ENCODE measurements at regions not wholly inside any gene's neighbourhood (a gene's known extent, or its start where the extent isn't known, plus 50 kb on each side); places are given as distances from the start of the nearest gene placed in this dataset.
A peak's percentile ranks its signal among the peaks of the same experiment; 100 is the strongest.

DNA sequence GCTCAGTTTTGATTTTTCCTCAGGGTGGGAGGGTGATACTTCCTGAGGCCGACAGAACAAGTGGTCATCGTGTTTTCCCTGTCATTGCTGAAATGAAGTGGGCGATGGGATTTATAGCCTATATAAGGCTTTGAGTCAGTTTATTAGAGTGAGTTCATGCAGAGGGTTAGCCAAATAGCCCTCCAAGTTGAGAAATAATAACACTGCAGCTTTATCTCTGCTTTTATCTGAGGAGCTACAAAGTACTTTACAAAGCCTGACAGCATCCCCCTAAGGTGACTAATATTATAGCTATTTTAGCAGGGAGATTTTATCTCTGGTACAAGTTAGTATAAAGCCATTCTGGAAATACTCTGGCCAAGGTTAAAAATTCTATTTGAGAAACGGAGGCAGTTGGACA lies 389.6 kb downstream of the MFSD1 start:
- Histone ChIP-seq H3K9ac (ENCODE audit: insufficient read depth, low read length) (no peak overlapping the region), H4K20me1 (ENCODE audit: control insufficient read depth, extremely low read depth, insufficient read depth, low read length) (no peaks in the 10 kb centered on the region), H3K27me3 (ENCODE audit: control insufficient read depth, insufficient read depth, low read length) (no peaks in the 10 kb centered on the region), H3K4me2 (ENCODE audit: extremely low read depth, insufficient read depth, low read length) (no peak overlapping the region), H3K27ac (ENCODE audit: insufficient read depth, low read length) (no peak overlapping the region), H3K4me1 (ENCODE audit: control insufficient read depth, extremely low read depth, insufficient read depth, low read length) (peaks cover 10% of the 10 kb centered on the region), H3K4me3 (replicated peaks in 1 of 4; ENCODE audit: control extremely low read depth in 1 of 4, insufficient read depth in 1 of 4, low read depth in 3 of 4, low read length in 4 of 4) (no peak overlapping the region), H2AFZ (ENCODE audit: low read length) (no peak overlapping the region), H3K9me3 (ENCODE audit: control insufficient read depth, insufficient read depth, low read depth, low read length) (no peaks in the 10 kb centered on the region), H3K79me2 (ENCODE audit: control insufficient read depth, insufficient read depth, low read length) (no peaks in the 10 kb centered on the region), H3K36me3 (ENCODE audit: control insufficient read depth, insufficient read depth, low read length) (no peaks in the 10 kb centered on the region)
- peak in 1 of 2 donors; percentile 96 for DNase-seq (ENCODE audit: low read depth in 2 of 2)
- TF ChIP-seq, protein P1, sequence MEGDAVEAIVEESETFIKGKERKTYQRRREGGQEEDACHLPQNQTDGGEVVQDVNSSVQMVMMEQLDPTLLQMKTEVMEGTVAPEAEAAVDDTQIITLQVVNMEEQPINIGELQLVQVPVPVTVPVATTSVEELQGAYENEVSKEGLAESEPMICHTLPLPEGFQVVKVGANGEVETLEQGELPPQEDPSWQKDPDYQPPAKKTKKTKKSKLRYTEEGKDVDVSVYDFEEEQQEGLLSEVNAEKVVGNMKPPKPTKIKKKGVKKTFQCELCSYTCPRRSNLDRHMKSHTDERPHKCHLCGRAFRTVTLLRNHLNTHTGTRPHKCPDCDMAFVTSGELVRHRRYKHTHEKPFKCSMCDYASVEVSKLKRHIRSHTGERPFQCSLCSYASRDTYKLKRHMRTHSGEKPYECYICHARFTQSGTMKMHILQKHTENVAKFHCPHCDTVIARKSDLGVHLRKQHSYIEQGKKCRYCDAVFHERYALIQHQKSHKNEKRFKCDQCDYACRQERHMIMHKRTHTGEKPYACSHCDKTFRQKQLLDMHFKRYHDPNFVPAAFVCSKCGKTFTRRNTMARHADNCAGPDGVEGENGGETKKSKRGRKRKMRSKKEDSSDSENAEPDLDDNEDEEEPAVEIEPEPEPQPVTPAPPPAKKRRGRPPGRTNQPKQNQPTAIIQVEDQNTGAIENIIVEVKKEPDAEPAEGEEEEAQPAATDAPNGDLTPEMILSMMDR (conservative IDR thresholded peaks at IDR 0.05 in 1 of 2, IDR thresholded peaks at IDR 0.05 in 1 of 2; ENCODE audit: low read depth in 1 of 2, low read length in 2 of 2) = no peak
- no peak for TF ChIP-seq EZH2 (IDR thresholded peaks at IDR 0.05; ENCODE audit: low read length, missing control alignments)

GRCh38 chr3:159196359-159196758 lies 394.5 kb downstream of the MFSD1 start:
- peak in 1 of 2 donors; percentile 33 for DNase-seq (ENCODE audit: low read depth in 2 of 2)
- Histone ChIP-seq H3K4me3 (replicated peaks in 1 of 4; ENCODE audit: control extremely low read depth in 1 of 4, insufficient read depth in 1 of 4, low read depth in 3 of 4, low read length in 4 of 4) (no peak overlapping the region), H3K9me3 (ENCODE audit: control insufficient read depth, insufficient read depth, low read depth, low read length) (no peaks in the 10 kb centered on the region), H3K27ac (ENCODE audit: insufficient read depth, low read length) (no peak overlapping the region), H3K4me2 (ENCODE audit: extremely low read depth, insufficient read depth, low read length) (no peak overlapping the region), H4K20me1 (ENCODE audit: control insufficient read depth, extremely low read depth, insufficient read depth, low read length) (no peaks in the 10 kb centered on the region), H2AFZ (ENCODE audit: low read length) (no peak overlapping the region), H3K9ac (ENCODE audit: insufficient read depth, low read length) (no peak overlapping the region), H3K36me3 (ENCODE audit: control insufficient read depth, insufficient read depth, low read length) (no peaks in the 10 kb centered on the region), H3K4me1 (ENCODE audit: control insufficient read depth, extremely low read depth, insufficient read depth, low read length) (peaks cover under 1% of the 10 kb centered on the region), H3K79me2 (ENCODE audit: control insufficient read depth, insufficient read depth, low read length) (no peaks in the 10 kb centered on the region), H3K27me3 (ENCODE audit: control insufficient read depth, insufficient read depth, low read length) (no peaks in the 10 kb centered on the region)
- TF ChIP-seq, protein P1 (conservative IDR thresholded peaks at IDR 0.05 in 1 of 2, IDR thresholded peaks at IDR 0.05 in 1 of 2; ENCODE audit: low read depth in 1 of 2, low read length in 2 of 2) = no peak
- no peak for TF ChIP-seq EZH2 (IDR thresholded peaks at IDR 0.05; ENCODE audit: low read length, missing control alignments)

- TF ChIP-seq, protein P1 (conservative IDR thresholded peaks at IDR 0.05 in 1 of 2, IDR thresholded peaks at IDR 0.05 in 1 of 2; ENCODE audit: low read depth in 1 of 2, low read length in 2 of 2) = no peak
- TF ChIP-seq EZH2 (IDR thresholded peaks at IDR 0.05; ENCODE audit: low read length, missing control alignments) = no peak
- Histone ChIP-seq H3K27me3 (ENCODE audit: control insufficient read depth, insufficient read depth, low read length) (no peaks in the 10 kb centered on the region), H4K20me1 (ENCODE audit: control insufficient read depth, extremely low read depth, insufficient read depth, low read length) (no peaks in the 10 kb centered on the region), H3K4me2 (ENCODE audit: extremely low read depth, insufficient read depth, low read length) (no peak overlapping the region), H3K27ac (ENCODE audit: insufficient read depth, low read length) (no peak overlapping the region), H3K9ac (ENCODE audit: insufficient read depth, low read length) (no peak overlapping the region), H3K4me3 (replicated peaks in 1 of 4; ENCODE audit: control extremely low read depth in 1 of 4, insufficient read depth in 1 of 4, low read depth in 3 of 4, low read length in 4 of 4) (no peak overlapping the region), H3K9me3 (ENCODE audit: control insufficient read depth, insufficient read depth, low read depth, low read length) (no peaks in the 10 kb centered on the region), H3K79me2 (ENCODE audit: control insufficient read depth, insufficient read depth, low read length) (no peaks in the 10 kb centered on the region), H3K4me1 (ENCODE audit: control insufficient read depth, extremely low read depth, insufficient read depth, low read length) (no peaks in the 10 kb centered on the region), H3K36me3 (ENCODE audit: control insufficient read depth, insufficient read depth, low read length) (no peaks in the 10 kb centered on the region), H2AFZ (ENCODE audit: low read length) (peak overlapping the region; percentile 9)
- DNase-seq (ENCODE audit: low read depth in 2 of 2) = peak in 1 of 2 donors; percentile 97
These were observed 398.3 kb downstream of the MFSD1 start for GRCh38 chr3:159200176-159200575.
